Smooth muscle cell (in vitro differentiated cells): ENCODE measurements at regions not wholly inside any gene's neighbourhood (a gene's known extent, or its start where the extent isn't known, plus 50 kb on each side); places are given as distances from the start of the nearest gene placed in this dataset.

Source experiments
- DNase-seq: peaks from one replicate; lab custom pipeline; 2025; ENCODE audit not compliant: unreplicated experiment; lab: John Stamatoyannopoulos, UW
- H2AFZ ChIP-seq: fragments of 200-600 bp; sonication (generic); 2 replicates; pipeline ENCODE4 v1.6.0; 2016; ENCODE audit warnings: antibody characterized with exemption, low read depth, mild to moderate bottlenecking
- H3F3A ChIP-seq: fragments of 200-600 bp; sonication (generic); 2 replicates; pipeline ENCODE4 v1.6.0; 2017; ENCODE audit warnings: antibody characterized with exemption, low read depth
- H3K27ac ChIP-seq: fragments of 200-600 bp; sonication (generic); 2 replicates; pipeline ENCODE4 v1.5.1; 2016; ENCODE audit warnings: low read depth, mild to moderate bottlenecking
- H3K27me3 ChIP-seq: fragments of 200-600 bp; sonication (generic); 2 replicates; pipeline ENCODE4 v1.6.1; 2016; ENCODE audit warnings: low read depth, mild to moderate bottlenecking
- H3K36me3 ChIP-seq: fragments of 200-600 bp; sonication (generic); 2 replicates; pipeline ENCODE4 v1.5.1; 2016; ENCODE audit warnings: low read depth
- H3K4me1 ChIP-seq: fragments of 200-600 bp; sonication (generic); 2 replicates; pipeline ENCODE4 v1.5.1; 2016; ENCODE audit warnings: low read depth
- H3K4me2 ChIP-seq: fragments of 200-600 bp; sonication (generic); 2 replicates; pipeline ENCODE4 v1.6.0; 2016; ENCODE audit warnings: mild to moderate bottlenecking
- H3K4me3 ChIP-seq: fragments of 200-600 bp; sonication (generic); 2 replicates; pipeline ENCODE4 v1.5.1; 2016; ENCODE audit warnings: mild to moderate bottlenecking
- H3K79me2 ChIP-seq: fragments of 200-600 bp; sonication (generic); 2 replicates; pipeline ENCODE4 v1.6.0; 2016; ENCODE audit warnings: low read depth, mild to moderate bottlenecking
- H3K9ac ChIP-seq: fragments of 200-600 bp; sonication (generic); 2 replicates; pipeline ENCODE4 v1.6.0; 2016; ENCODE audit warnings: low read depth
- H3K9me3 ChIP-seq: fragments of 200-600 bp; sonication (generic); replicated peaks from 2 replicates; pipeline ENCODE4 v1.5.1; 2016; ENCODE audit warnings: low read depth
- H4K20me1 ChIP-seq: fragments of 200-600 bp; sonication (generic); 2 replicates; pipeline ENCODE4 v1.6.0; 2016; ENCODE audit warnings: low read depth
- WGBS: methylation state at CpG from one replicate; pipeline ENCODE4 v1.1.7; 2016; ENCODE audit warnings: low lambda C conversion rate; 5-methylcytosine and 5-hydroxymethylcytosine counted together
- TF ChIP-seq, protein P1 (sequence below): fragments of 200-600 bp; sonication (generic); IDR thresholded peaks from 2 replicates; pipeline ENCODE4 v1.5.1; 2017; ENCODE audit warnings: borderline replicate concordance, mild to moderate bottlenecking, antibody characterized with exemption; ENCODE audit not compliant: insufficient read depth, poor library complexity, severe bottlenecking

GRCh38 chr1:90573736-90574135 lies 143.4 kb downstream of the BARHL2 start:
- 96% methylated on average over 3 of the region's 3 CpGs for WGBS
- TF ChIP-seq, protein P1, sequence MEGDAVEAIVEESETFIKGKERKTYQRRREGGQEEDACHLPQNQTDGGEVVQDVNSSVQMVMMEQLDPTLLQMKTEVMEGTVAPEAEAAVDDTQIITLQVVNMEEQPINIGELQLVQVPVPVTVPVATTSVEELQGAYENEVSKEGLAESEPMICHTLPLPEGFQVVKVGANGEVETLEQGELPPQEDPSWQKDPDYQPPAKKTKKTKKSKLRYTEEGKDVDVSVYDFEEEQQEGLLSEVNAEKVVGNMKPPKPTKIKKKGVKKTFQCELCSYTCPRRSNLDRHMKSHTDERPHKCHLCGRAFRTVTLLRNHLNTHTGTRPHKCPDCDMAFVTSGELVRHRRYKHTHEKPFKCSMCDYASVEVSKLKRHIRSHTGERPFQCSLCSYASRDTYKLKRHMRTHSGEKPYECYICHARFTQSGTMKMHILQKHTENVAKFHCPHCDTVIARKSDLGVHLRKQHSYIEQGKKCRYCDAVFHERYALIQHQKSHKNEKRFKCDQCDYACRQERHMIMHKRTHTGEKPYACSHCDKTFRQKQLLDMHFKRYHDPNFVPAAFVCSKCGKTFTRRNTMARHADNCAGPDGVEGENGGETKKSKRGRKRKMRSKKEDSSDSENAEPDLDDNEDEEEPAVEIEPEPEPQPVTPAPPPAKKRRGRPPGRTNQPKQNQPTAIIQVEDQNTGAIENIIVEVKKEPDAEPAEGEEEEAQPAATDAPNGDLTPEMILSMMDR = no peak

DNA sequence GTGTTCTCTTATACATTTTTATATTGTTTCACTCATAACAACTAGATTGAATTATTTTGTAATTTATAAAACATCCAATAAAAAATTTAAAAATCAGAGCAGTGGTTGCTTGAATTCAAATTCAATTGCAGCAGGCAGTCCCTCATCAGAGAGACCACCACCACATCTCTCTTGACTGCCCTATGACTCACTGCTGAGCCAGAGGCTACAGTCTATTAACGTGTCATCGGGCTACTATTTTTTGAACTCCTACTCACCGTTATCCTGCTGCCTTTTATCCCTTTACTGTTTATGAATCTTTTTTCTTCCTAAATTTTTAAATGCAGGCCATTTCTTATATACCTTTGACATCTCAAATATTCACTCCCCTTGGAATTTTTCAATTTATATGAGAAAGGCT lies 144.7 kb downstream of the BARHL2 start:
- Histone ChIP-seq H3K4me1 (peaks cover 5% of the 10 kb centered on the region), H3K4me3 (no peak overlapping the region), H3K9ac (no peak overlapping the region), H3K4me2 (no peak overlapping the region), H3F3A (no peaks in the 10 kb centered on the region), H3K27ac (no peak overlapping the region), H3K9me3 (no peaks in the 10 kb centered on the region), H3K27me3 (peaks cover 5% of the 10 kb centered on the region), H3K79me2 (no peaks in the 10 kb centered on the region), H4K20me1 (no peaks in the 10 kb centered on the region), H2AFZ (no peak overlapping the region), H3K36me3 (no peaks in the 10 kb centered on the region)
- WGBS = 37% methylated on average over 3 of the region's 3 CpGs
- no peak for DNase-seq
- TF ChIP-seq, protein P1 = no peak

More at GRCh38 chr1:90573736-90574135, 143.4 kb downstream of the BARHL2 start:
- Histone ChIP-seq H3K4me2 (no peak overlapping the region), H3K79me2 (no peaks in the 10 kb centered on the region), H2AFZ (no peak overlapping the region), H3K27me3 (peaks cover 15% of the 10 kb centered on the region), H3K4me3 (no peak overlapping the region), H3K27ac (no peak overlapping the region), H3F3A (no peaks in the 10 kb centered on the region), H3K9ac (no peak overlapping the region), H3K4me1 (no peaks in the 10 kb centered on the region), H4K20me1 (no peaks in the 10 kb centered on the region), H3K36me3 (no peaks in the 10 kb centered on the region), H3K9me3 (no peaks in the 10 kb centered on the region)
- DNase-seq = no peak

- no peak for DNase-seq
- Histone ChIP-seq H4K20me1 (no peaks in the 10 kb centered on the region), H3K9me3 (no peaks in the 10 kb centered on the region), H2AFZ (no peak overlapping the region), H3K27ac (no peak overlapping the region), H3K27me3 (no peaks in the 10 kb centered on the region), H3K9ac (no peak overlapping the region), H3K36me3 (no peaks in the 10 kb centered on the region), H3K4me1 (peaks cover 9% of the 10 kb centered on the region), H3K4me2 (no peak overlapping the region), H3K79me2 (no peaks in the 10 kb centered on the region), H3F3A (no peaks in the 10 kb centered on the region), H3K4me3 (no peak overlapping the region)
- WGBS = 85% methylated on average over 2 of the region's 2 CpGs
- TF ChIP-seq, protein P1 = no peak
Observed at GRCh38 chr1:90568436-90568835, 148.7 kb downstream of the BARHL2 start.

- TF ChIP-seq, protein P1 = no peak
- Histone ChIP-seq H3K9me3 (no peaks in the 10 kb centered on the region), H4K20me1 (no peaks in the 10 kb centered on the region), H3K4me1 (peaks cover 9% of the 10 kb centered on the region), H3K4me3 (no peak overlapping the region), H2AFZ (no peak overlapping the region), H3K27ac (no peak overlapping the region), H3K27me3 (peaks cover 7% of the 10 kb centered on the region), H3K4me2 (no peak overlapping the region), H3K36me3 (no peaks in the 10 kb centered on the region), H3K79me2 (no peaks in the 10 kb centered on the region), H3K9ac (no peak overlapping the region), H3F3A (no peaks in the 10 kb centered on the region)
- DNase-seq = no peak
- 87% methylated on average over 2 of the region's 2 CpGs for WGBS
Observed at GRCh38 chr1:90564164-90564563, 152.9 kb downstream of the BARHL2 start.
